Inferior parietal cortex (tissue), 1 donor: ENCODE measurements at regions not wholly inside any gene's neighbourhood (a gene's known extent, or its start where the extent isn't known, plus 50 kb on each side); places are given as distances from the start of the nearest gene placed in this dataset.

Experiments
- DNase-seq: peaks from one replicate; pipeline ENCODE4 v3.0.0-alpha.2; 2016; ENCODE audit errors: extremely low spot score

DNA sequence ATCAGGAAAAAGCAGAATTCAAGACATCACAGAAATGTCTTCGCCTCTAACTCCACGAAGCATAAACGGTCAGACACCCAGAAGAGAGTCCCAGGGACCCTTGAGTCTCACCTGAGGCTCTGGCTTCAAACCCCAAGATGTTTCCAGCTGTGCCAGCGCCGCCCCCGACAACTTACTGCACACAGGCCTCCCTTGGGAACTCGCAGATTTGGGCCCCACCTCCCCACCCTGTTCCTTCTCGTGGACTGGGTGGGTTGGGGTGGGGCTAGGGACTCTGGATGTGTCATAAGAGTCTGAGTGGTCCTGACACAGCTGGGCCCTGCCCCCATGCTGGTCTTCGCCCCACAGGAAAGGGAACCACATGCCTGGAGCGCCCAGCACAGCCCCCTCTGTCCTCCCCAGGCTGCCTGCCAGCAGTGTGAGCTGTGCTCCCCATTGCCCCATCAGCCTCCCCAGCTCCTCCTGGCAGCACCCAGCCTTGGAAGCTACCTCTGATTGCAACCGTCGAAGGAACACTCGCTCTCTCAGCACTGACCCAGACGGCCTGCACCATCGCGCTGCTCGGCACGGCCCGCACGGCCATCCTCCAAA is 147.5 kb downstream of the CRYBB2 start:
- no peak for DNase-seq

DNA sequence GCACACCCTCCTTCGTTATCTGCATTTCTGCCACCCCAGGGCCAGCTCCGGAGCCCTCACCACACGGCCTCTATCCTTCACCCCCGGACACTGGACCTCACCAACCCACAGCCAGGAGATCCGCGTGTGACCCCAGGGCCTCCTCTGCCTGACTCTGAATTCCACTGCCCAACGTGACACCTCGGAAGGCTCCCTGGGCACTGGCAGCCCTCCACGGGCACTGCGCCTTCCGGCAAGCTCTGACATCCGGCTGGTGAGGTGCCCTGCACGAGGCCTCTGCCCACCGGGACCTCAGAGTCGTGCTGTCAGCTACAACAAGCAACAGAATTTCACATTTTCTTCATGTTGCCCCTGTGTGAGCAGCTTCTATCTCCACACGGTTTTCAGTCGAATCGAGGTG is 148.3 kb downstream of the CRYBB2 start:
- DNase-seq: no peak

DNA sequence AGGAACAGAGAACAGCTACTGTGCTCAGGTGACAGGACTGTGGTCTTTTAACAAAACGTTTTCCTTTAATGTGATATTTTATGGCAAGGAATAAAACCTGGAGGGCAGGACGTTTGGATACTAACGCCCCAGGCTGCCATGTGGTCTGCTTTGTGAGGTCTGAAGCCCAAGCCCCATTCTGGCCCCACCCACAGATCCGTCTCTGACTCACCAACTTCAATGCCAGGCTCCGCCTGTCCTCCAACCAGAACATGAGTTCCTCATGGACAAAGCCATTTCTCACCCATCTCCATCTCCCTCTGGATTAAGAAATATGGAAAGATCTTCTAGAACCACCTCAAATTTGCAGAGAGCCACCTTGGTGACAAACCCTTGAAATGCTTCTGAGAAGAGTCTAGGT is 148.8 kb downstream of the CRYBB2 start:
- no peak for DNase-seq

DNA sequence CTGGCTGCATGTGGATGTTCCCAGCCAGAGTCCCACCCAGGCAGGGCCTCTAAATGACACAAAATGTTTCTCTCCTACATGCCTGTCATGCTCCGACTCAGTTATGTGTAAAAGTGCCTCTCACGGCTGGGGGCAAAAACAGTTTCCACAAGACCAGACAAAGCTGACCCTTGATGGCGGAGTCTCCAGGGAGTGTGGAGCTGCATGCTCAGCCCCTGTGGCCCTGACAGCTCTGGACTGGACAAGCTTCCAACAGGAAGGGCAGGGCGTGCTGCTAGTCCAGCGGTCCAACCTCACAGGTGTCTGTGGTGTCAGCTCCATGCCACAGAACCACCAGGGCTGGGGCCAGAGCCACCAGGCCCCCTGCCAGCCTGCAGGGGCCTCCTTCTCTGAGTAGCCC is 149.6 kb downstream of the CRYBB2 start:
- no peak for DNase-seq

- DNase-seq: no peak
Observed at GRCh38 chr22:25370322-25370721, 150.9 kb downstream of the CRYBB2 start.

- DNase-seq: no peak
Observed at GRCh38 chr22:25372000-25372595, 152.7 kb downstream of the CRYBB2 start.

DNA sequence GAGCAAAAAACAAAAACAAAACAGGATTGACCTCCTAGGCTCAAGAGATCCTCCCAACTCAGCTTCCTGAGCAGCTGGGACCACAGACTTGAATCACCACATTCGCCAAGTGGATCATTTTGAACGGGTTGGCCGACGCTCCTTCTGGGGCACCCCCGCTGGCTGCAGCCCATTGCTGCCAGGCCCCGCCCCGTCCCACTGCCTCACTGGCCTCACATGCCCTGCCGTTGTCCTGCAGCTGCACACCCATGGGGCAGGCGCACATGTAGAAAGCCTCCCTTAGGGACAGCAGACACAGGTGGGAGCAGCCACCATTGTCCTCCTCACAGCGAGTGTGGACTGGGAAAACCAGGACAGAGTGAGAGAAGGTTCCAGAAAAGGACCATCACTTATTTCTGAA is 154.5 kb downstream of the CRYBB2 start:
- DNase-seq: no peak

DNA sequence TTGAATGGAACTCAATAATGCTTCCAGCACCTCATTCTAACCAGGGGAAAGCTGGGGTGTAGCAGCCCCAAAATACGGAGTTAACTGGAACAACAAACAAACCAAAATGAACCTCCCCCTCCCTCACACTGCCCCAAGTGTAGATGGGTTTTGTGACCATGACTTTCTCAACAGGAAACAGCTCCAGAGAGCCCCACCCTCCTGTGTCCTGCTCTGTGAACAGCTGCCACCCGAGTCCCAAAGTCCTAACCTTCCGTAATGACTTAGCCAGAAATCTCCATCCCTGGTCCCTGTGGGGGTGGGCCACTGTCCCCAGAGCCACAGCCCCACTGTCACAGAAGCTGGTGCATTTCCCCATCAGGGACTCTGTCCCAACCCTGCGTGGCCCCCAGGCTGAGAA is 155.4 kb downstream of the CRYBB2 start:
- DNase-seq: no peak

GRCh38 chr22:25375683-25376082 is 156.2 kb downstream of the CRYBB2 start:
- no peak for DNase-seq

DNA sequence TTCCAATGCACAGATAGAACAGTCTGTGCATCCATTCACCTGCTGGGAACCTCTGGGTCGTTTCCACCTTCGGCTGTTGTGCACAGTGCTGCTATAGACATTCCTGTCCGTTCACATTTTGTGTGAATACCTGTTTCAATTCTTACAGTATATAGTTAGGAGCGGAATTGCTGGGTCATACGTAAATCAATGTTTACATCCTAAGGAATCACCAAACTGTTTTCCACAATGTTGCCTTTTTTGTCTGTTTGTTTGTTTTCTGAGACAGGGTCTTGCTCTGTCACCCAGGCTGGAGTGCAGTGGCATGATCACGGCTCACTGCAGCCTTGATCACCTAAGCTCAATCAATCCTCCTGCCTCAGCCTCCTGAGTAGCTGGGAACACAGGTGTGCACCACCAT is 158.3 kb downstream of the CRYBB2 start:
- DNase-seq: no peak

DNA sequence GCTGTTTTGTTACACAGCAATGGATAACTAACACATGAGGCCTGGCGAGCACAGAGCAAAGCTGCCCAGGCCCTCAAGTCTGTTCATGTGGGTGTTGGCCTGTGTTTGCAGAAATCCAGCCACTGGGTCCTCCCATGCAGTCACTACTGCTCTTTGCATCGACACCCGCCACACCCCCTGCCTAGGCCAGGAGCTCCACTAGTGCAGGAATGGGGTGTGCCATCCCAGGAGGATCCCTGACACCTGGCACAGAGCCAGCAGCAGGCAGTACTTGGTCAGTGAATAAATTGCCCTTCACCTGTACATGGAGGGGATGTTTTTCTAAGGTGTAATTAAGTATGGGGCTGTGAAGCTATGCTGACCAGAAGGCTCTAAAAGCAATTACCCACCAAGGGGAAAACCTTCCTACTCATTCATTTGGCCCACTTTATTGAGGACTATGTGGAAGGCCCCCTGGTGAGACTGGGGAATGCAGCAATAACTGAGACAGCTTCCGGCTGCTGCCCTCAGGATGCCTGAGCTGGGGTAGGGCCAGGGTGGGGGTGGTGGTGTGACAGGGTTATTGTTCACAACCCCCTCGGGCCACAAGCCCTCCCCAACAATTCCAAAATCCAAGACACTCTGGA is 160.8 kb downstream of the CRYBB2 start:
- DNase-seq: no peak

DNA sequence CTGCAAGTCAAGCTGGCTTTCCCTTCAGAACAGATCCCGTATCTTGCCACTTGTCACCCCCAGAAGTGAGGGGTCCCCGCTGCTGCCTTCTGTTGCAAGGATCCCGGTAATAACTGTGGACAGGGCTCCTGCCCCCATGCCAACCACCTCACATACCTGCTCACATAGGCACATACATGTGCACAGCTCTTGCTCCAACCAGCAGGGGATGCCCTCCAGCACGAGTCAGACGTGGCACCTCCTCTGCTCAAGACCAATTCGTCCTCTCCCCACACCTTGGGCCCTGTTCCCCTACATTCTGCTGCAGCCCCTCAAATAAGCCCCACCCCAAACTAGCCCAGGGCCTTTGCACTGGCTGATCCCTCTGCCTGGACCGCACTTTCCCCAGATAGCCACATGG is 163.3 kb downstream of the CRYBB2 start:
- DNase-seq: no peak

DNA sequence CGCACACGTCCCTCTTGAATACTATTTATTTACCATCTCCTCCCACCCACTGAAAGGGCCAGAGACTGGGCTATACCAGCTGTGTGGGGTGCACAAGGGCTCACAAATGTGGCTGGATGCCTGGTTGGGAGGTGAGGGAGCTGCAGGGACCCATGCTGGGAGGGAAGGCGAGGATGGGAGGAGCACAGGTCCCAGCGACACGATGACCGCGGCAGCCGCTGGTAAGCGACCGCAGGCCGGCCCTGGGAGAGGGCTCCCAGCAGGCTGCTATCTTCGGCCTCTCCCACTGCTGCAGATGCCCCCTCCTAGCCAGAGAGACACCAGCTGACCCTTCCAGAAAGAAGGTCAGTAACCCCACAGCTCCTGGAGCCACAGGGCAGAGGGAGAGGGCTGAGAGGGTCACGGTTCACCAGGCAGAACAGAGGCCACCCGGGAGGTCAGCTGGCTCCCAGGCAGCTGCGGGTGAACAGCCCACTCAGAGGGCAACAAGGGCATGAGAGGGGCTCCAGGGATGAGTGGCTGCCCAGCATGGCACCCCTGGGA is 163.9 kb downstream of the CRYBB2 start:
- no peak for DNase-seq

DNA sequence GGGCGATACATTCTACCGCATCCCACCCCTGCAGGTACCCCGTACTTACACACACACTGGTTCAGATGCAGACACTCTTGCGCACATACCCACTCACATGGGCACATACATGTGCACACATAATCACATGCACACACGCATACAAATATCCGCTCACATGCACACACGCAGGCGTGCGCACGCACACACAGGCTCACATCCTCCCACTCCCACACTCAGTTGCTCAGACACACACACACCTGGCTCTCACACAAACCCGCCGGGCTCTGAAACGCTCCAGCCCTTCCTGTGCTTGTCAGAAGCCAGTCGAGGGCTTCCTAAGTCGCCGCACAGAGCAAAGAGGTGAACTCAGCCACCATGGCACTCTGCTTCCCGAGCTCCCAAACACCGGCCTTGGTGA is 164.5 kb downstream of the CRYBB2 start:
- no peak for DNase-seq

DNA sequence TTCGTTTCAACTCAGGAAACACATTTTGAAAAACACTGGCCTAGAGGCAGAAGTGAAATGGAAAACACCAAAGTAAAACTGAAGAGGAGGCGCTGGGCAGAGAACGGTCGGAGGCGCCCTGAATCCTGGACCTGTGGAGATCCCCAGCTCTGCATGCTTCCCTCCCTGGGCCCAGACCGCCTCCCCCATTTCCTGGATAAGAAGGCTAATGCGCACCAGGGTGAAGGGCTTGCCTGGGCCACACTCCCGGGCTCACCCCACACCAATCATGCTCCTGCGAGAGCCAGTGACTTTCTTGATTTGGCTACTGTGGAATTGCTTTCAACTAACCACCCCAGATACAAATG is 167.1 kb downstream of the CRYBB2 start:
- no peak for DNase-seq

- no peak for DNase-seq
Observed at GRCh38 chr22:25388415-25388814, 169.0 kb downstream of the CRYBB2 start.

GRCh38 chr22:25388866-25389540 is 169.6 kb downstream of the CRYBB2 start:
- no peak for DNase-seq

- no peak for DNase-seq
Observed at GRCh38 chr22:25389541-25389919, 170.1 kb downstream of the CRYBB2 start.

DNA sequence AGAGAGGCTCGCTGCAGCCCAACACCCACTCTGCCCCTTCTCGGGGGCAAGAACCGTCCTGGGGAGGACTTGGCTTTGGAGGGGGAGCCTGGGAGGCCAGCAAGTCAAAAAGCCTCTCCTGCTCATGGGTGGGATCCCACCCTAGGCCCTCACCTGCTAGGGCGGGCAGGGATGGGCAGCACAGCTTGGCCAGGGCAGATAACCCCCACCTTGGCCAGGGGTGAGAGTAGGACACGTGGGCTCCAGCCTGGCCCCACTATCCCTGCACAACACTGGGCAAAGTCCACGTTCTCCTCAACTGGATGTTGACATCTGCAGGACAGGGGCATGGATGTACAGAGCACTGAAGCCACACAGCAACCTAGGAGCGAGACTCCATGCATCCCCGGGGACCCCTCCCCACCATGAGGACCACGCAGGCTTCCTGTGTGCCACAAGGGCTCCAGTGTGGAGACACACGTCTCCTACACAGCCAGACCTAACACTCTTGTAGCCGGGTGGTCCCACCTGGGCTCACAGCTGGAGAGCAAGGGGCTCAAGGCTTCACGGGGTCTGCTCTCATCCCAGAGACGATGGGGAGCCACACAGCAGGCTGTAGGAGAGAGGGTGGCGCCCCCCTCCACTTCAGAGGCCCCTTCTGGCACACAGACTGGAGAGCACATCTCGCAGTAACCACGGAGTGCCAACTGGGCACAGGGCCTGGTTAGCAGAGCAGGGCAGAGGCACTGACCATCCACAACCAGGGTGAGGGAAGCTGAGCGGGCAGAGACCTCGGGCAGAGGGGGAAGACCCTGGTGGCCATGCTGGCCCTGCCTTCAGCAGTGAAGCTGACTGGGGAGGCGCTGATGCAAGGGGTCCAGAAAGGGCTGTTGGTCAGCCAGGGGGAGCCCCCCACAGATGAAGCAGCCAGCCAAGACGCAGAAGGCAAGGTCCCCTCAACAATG is 171.1 kb downstream of the CRYBB2 start:
- no peak for DNase-seq

- no peak for DNase-seq
Observed at GRCh38 chr22:25392584-25392983, 171.9 kb upstream of the GRK3 start.

GRCh38 chr22:25393121-25393805 is 171.2 kb upstream of the GRK3 start:
- no peak for DNase-seq
